ES-I3 (cell line): ENCODE measurements at regions not wholly inside any gene's neighbourhood (a gene's known extent, or its start where the extent isn't known, plus 50 kb on each side); places are given as distances from the start of the nearest gene placed in this dataset.
"Not testable (repeated sequence)": the region's sequence is repeated elsewhere in the genome, so short reads cannot be mapped to it uniquely, and the experiment has no call there.

Source experiments
- H3K36me3 ChIP-seq: 2 replicates; pipeline ENCODE4 v1.6.1; 2013; ENCODE audit warnings: mild to moderate bottlenecking, low read length, control low read depth, moderate library complexity; ENCODE audit not compliant: insufficient read depth
- H3K4me1 ChIP-seq: 2 replicates; pipeline ENCODE4 v1.6.1; 2013; ENCODE audit warnings: mild to moderate bottlenecking, control low read depth, low read length; ENCODE audit not compliant: insufficient read depth
- H3K9ac ChIP-seq: 2 replicates; pipeline ENCODE4 v1.6.1; 2013; ENCODE audit warnings: low read depth, mild to moderate bottlenecking, low read length, moderate library complexity
- H3K9me3 ChIP-seq: 2 replicates; pipeline ENCODE4 v1.6.1; 2013; ENCODE audit warnings: mild to moderate bottlenecking, low read length, moderate library complexity; ENCODE audit not compliant: control insufficient read depth, insufficient read depth

GRCh38 chr2:131966256-131966655 lies 195.5 kb downstream of the ANKRD30BL start:
- no peaks in the 10 kb centered on the region for H3K36me3 ChIP-seq
- H3K4me1 ChIP-seq: no peaks in the 10 kb centered on the region
- H3K9me3 ChIP-seq: no peaks in the 10 kb centered on the region
- no peak overlapping the region for H3K9ac ChIP-seq

GRCh38 chr2:131958019-131958609 lies 203.6 kb downstream of the ANKRD30BL start:
- H3K9ac ChIP-seq, H3K9me3 ChIP-seq, H3K36me3 ChIP-seq, H3K4me1 ChIP-seq: not testable (repeated sequence)

GRCh38 chr2:131948641-131949040 lies 213.1 kb downstream of the ANKRD30BL start:
- H3K9ac ChIP-seq, H3K9me3 ChIP-seq, H3K4me1 ChIP-seq, H3K36me3 ChIP-seq: not testable (repeated sequence)

- H3K36me3 ChIP-seq, H3K9ac ChIP-seq, H3K9me3 ChIP-seq, H3K4me1 ChIP-seq: not testable (repeated sequence)
Observed at GRCh38 chr2:131923287-131923686, 238.5 kb downstream of the ANKRD30BL start.

GRCh38 chr2:131922854-131923253 lies 238.9 kb downstream of the ANKRD30BL start:
- H3K4me1 ChIP-seq, H3K9ac ChIP-seq, H3K9me3 ChIP-seq, H3K36me3 ChIP-seq: not testable (repeated sequence)
